Lung (tissue), 11 donors: ENCODE measurements at regions not wholly inside any gene's neighbourhood (a gene's known extent, or its start where the extent isn't known, plus 50 kb on each side); places are given as distances from the start of the nearest gene placed in this dataset.
A peak's percentile ranks its signal among the peaks of the same experiment; 100 is the strongest.
"Not testable (repeated sequence)": the region's sequence is repeated elsewhere in the genome, so short reads cannot be mapped to it uniquely, and the experiment has no call there.

Source experiments
- ATAC-seq: fragments of 200-7000 bp; cut with Tn5 transposase; one replicate; pipeline ENCODE4 v1.9.1; 2020; ENCODE audit warnings: moderate number of reproducible peaks; ENCODE audit not compliant: insufficient read depth, low FRiP score
- DNase-seq, 3 donors: peaks; one replicate each; pipeline ENCODE4 v3.0.0-alpha.2; 2013 to 2017
- H3K27ac ChIP-seq, 2 donors: one replicate each; pipeline ENCODE4 v1.5.1; 2013; ENCODE audit warnings: mild to moderate bottlenecking in 2 of 2, moderate library complexity in 2 of 2, control low read depth in 1 of 2, inconsistent platforms in 1 of 2, low read depth in 1 of 2, low read length in 1 of 2
- H3K27me3 ChIP-seq, 3 donors: one replicate each; pipeline ENCODE4 v1.5.1; 2013; ENCODE audit warnings: low read length in 2 of 3; ENCODE audit not compliant: control insufficient read depth in 3 of 3, insufficient read depth in 3 of 3
- H3K36me3 ChIP-seq, 4 donors: one replicate each; pipeline ENCODE4 v1.5.1; 2013; ENCODE audit warnings: low read length in 4 of 4, mild to moderate bottlenecking in 1 of 4, moderate library complexity in 1 of 4; ENCODE audit not compliant: control insufficient read depth in 4 of 4, insufficient read depth in 4 of 4
- H3K4me1 ChIP-seq, 5 donors: one replicate each; pipeline ENCODE4 v1.5.1; 2013; ENCODE audit warnings: low read length in 5 of 5, mild to moderate bottlenecking in 2 of 5, moderate library complexity in 1 of 5; ENCODE audit not compliant: control insufficient read depth in 5 of 5, insufficient read depth in 5 of 5
- H3K4me3 ChIP-seq: one replicate; pipeline ENCODE4 v1.5.1; 2013; ENCODE audit warnings: mild to moderate bottlenecking, control low read depth, moderate library complexity
- H3K9ac ChIP-seq, 2 donors: one replicate each; pipeline ENCODE4 v1.5.1; 2013; ENCODE audit warnings: low read length in 2 of 2, control low read depth in 1 of 2; ENCODE audit not compliant: insufficient read depth in 1 of 2
- H3K9me3 ChIP-seq, 4 donors: one replicate each; pipeline ENCODE4 v1.5.1; 2013; ENCODE audit warnings: low read length in 3 of 4, mild to moderate bottlenecking in 1 of 4, moderate library complexity in 1 of 4; ENCODE audit not compliant: control insufficient read depth in 4 of 4, insufficient read depth in 3 of 4
- WGBS, 2 donors: extraction: QIAGEN DNeasy Blood & Tissue Kit; methylation state at CpG; one replicate each; pipeline ENCODE4 v1.1.7; 2013; 5-methylcytosine and 5-hydroxymethylcytosine counted together
- TF ChIP-seq, protein P1 (sequence below): IDR thresholded peaks from 2 replicates; pipeline ENCODE4 v1.5.1; 2012; ENCODE audit warnings: mild to moderate bottlenecking; ENCODE audit errors: control extremely low read depth, extremely low read depth
- donor health status: control.
- donor health status: control.
- donor health status: Bipolar disorder and iron deficiency.
- donor health status: healthy.
- donor health status: DM: yes; HTN: yes; CAD: no.

DNA sequence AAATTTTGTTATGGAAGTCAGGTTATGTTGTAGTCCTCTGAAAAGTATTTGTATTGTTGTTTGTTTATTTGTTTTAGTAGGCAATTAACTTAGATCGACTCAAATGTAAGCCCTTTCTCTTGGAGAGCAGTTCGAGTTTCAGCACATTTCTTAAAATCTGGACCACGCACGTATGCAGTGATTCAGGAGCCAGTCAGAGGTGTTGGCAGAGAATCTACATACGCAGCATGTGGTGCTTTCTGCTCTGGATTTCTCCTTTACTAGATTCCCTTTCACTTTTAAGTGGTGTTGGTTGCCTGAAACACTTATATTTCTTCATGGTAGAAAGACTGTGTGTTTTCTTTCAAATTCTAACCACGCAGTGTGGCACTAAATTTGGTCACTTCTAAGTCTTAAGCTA, 773.9 kb upstream of the LRATD1 start:
- H3K27ac ChIP-seq = no peak overlapping the region
- DNase-seq (peak in 2 of 3 donors; percentile 9 to 29), ATAC-seq (no peak)
- no peaks in the 10 kb centered on the region for H3K36me3 ChIP-seq
- H3K27me3 ChIP-seq = no peaks in the 10 kb centered on the region
- no peak overlapping the region for H3K4me3 ChIP-seq
- TF ChIP-seq, protein P1, sequence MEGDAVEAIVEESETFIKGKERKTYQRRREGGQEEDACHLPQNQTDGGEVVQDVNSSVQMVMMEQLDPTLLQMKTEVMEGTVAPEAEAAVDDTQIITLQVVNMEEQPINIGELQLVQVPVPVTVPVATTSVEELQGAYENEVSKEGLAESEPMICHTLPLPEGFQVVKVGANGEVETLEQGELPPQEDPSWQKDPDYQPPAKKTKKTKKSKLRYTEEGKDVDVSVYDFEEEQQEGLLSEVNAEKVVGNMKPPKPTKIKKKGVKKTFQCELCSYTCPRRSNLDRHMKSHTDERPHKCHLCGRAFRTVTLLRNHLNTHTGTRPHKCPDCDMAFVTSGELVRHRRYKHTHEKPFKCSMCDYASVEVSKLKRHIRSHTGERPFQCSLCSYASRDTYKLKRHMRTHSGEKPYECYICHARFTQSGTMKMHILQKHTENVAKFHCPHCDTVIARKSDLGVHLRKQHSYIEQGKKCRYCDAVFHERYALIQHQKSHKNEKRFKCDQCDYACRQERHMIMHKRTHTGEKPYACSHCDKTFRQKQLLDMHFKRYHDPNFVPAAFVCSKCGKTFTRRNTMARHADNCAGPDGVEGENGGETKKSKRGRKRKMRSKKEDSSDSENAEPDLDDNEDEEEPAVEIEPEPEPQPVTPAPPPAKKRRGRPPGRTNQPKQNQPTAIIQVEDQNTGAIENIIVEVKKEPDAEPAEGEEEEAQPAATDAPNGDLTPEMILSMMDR = no peak
- H3K9ac ChIP-seq = no peak overlapping the region
- H3K9me3 ChIP-seq = no peaks in the 10 kb centered on the region
- H3K4me1 ChIP-seq = no peaks in the 10 kb centered on the region
- WGBS, 2 donors = 67 to 81% methylated on average over 6 of the region's 6 CpGs

DNA sequence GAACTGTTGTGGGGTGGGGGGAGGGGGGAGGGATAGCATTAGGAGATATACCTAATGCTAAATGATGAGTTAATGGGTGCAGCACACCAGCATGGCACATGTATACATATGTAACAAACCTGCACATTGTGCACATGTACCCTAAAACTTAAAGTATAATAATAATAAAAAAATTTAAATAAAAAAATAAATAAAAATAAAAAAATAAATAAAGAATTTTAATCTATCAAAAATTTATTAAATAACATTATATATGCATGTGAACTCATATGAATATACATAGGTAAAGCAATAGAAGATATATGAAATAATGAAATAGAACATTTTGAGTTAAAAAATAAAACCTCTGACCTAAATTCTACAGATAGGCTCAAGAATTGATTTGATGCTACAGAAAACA, 764.2 kb upstream of the LRATD1 start:
- not testable (repeated sequence) for H3K9ac ChIP-seq, H3K4me3 ChIP-seq, H3K27ac ChIP-seq, H3K4me1 ChIP-seq, H3K36me3 ChIP-seq, H3K9me3 ChIP-seq, DNase-seq, ATAC-seq, H3K27me3 ChIP-seq

DNA sequence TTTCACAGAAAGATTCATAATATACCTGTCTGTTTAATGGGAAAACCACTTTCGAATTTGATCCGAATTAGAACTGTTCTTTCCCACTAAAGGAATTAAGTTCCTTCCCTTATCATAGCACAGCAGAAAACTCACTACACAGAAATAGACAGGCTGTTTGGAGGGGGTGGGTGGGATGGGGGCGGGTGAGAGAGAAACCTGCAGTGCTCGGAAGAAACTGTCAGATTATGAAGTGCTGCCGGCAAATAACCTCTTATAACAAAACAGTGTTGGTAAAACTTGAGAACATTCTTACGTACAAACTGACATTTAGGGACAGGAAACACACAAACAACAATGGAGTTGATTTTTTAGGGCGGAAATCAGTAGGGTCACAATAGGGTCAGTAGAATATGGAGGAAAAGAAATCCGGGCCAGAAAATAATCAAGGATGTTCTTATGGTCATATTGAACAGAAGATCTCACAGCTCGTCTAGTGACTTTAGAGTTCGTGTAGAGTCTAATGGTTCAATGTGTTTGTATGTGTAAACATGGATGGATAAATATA, 756.0 kb upstream of the LRATD1 start:
- no peaks in the 10 kb centered on the region for H3K36me3 ChIP-seq
- no peak overlapping the region for H3K27ac ChIP-seq
- H3K4me3 ChIP-seq = no peak overlapping the region
- no peak for ATAC-seq
- WGBS, 2 donors = 26 to 39% methylated on average over 10 of the region's 10 CpGs
- H3K4me1 ChIP-seq = no peaks in the 10 kb centered on the region
- H3K9me3 ChIP-seq = no peaks in the 10 kb centered on the region
- TF ChIP-seq, protein P1 = no peak
- peak in 2 of 3 donors; percentile 2 to 28 for DNase-seq
- H3K27me3 ChIP-seq = no peaks in the 10 kb centered on the region
- H3K9ac ChIP-seq = no peak overlapping the region

DNA sequence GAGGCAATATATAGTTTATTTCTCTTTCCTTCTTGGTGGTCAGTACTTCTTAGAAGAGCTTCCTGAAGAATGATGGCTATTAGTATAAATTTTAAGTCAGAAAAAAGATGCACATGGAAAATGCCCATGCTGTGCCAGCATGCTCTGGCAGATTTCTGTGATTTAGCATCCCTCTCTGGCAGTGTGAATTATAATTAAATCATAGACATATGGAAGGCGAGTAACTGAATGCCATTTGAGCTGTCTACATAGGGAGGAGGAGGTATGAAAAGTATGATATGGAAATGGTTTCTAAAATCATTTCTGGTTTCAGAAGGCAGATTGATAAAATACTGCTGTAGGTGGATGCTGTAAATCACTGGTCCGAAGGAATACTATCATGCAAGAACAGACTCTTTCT, 754.9 kb upstream of the LRATD1 start:
- Histone ChIP-seq H3K27ac (no peak overlapping the region), H3K27me3 (no peaks in the 10 kb centered on the region), H3K9me3 (no peaks in the 10 kb centered on the region), H3K36me3 (no peaks in the 10 kb centered on the region), H3K9ac (no peak overlapping the region), H3K4me3 (no peak overlapping the region), H3K4me1 (no peaks in the 10 kb centered on the region)
- ATAC-seq (no peak), DNase-seq (no peak)
- TF ChIP-seq, protein P1 = no peak
- WGBS, 2 donors = 93 to 97% methylated on average over 2 of the region's 2 CpGs
